Osteocyte (in vitro differentiated cells): ENCODE measurements at regions not wholly inside any gene's neighbourhood (a gene's known extent, or its start where the extent isn't known, plus 50 kb on each side); places are given as distances from the start of the nearest gene placed in this dataset.

Experiments used
- DNase-seq: peaks from one replicate; pipeline ENCODE4 v3.0.0; 2021; ENCODE audit warnings: mixed read lengths; ENCODE audit not compliant: unreplicated experiment; ENCODE audit errors: extremely low spot score
- H3K27ac Mint-ChIP-seq: one replicate; pipeline ENCODE4 v1.8.0; 2021; ENCODE audit warnings: mild to moderate bottlenecking, mixed read lengths; ENCODE audit not compliant: unreplicated experiment
- H3K27me3 Mint-ChIP-seq: one replicate; pipeline ENCODE4 v1.8.0; 2021; ENCODE audit warnings: mixed read lengths; ENCODE audit not compliant: unreplicated experiment
- H3K36me3 Mint-ChIP-seq: one replicate; pipeline ENCODE4 v1.8.0; 2021; ENCODE audit warnings: mixed read lengths; ENCODE audit not compliant: unreplicated experiment
- H3K4me1 Mint-ChIP-seq: one replicate; pipeline ENCODE4 v1.8.0; 2021; ENCODE audit warnings: mixed read lengths; ENCODE audit not compliant: unreplicated experiment
- H3K4me3 Mint-ChIP-seq: one replicate; pipeline ENCODE4 v1.8.0; 2021; ENCODE audit warnings: mild to moderate bottlenecking, moderate library complexity, mixed read lengths; ENCODE audit not compliant: unreplicated experiment
- H3K9me3 Mint-ChIP-seq: one replicate; pipeline ENCODE4 v1.8.0; 2021; ENCODE audit warnings: mixed read lengths; ENCODE audit not compliant: unreplicated experiment
- TF ChIP-seq, protein P1 (sequence below): fragments of 200-600 bp; sonication (generic); IDR thresholded peaks from 2 replicates; pipeline ENCODE4 v1.5.0; 2021; ENCODE audit warnings: antibody characterized with exemption, mild to moderate bottlenecking, moderate library complexity

DNA sequence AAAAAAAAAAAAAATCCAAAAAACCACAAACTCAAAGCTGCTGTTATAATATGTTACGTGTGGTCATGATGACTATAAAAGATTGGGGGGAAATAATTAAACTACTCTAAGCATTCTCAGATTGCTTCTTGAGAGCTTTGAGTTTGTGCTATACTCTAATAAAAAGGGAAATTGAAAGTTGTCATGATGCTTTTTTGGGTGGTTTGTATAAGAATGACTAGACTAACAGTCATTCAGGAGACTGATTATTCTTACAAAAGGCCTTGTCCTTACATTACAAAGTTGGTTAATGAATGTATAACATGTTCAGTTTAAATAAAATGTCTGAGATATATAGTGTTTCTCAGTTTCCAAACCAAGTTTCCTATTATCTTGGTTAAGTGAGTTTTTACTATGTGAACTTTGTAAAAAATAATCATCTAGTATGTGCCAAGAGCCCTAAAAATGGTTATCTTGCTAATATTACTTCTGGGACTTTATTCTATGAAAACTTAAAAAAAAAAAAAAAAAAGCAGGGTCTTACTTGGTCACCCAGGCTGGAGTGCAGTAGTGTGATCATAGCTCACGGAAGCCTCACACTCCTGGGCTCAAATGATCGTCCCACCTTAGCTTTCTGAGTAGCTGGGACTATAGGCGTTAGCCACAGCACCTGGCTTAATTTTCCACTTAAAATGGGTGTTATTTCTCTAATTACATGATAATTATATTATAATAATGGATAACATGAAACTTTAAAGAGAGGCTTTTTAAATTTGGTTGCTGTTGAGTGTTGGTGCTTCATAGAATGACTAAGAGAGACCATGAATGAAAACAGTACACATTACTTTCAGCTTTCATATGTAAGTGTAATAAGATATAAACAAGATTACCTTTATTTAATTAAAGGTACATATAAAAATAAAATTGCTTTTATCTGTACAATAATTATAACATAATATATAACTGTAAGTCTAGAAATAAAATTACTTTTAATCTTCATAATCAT lies 459.6 kb upstream of the RGS6 start:
- TF ChIP-seq, protein P1, sequence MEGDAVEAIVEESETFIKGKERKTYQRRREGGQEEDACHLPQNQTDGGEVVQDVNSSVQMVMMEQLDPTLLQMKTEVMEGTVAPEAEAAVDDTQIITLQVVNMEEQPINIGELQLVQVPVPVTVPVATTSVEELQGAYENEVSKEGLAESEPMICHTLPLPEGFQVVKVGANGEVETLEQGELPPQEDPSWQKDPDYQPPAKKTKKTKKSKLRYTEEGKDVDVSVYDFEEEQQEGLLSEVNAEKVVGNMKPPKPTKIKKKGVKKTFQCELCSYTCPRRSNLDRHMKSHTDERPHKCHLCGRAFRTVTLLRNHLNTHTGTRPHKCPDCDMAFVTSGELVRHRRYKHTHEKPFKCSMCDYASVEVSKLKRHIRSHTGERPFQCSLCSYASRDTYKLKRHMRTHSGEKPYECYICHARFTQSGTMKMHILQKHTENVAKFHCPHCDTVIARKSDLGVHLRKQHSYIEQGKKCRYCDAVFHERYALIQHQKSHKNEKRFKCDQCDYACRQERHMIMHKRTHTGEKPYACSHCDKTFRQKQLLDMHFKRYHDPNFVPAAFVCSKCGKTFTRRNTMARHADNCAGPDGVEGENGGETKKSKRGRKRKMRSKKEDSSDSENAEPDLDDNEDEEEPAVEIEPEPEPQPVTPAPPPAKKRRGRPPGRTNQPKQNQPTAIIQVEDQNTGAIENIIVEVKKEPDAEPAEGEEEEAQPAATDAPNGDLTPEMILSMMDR, result no peak
- H3K4me3 Mint-ChIP-seq, result no peak overlapping the region
- no peaks in the 10 kb centered on the region for H3K27me3 Mint-ChIP-seq
- peaks cover 22% of the 10 kb centered on the region for H3K4me1 Mint-ChIP-seq
- no peak for DNase-seq
- no peak overlapping the region for H3K27ac Mint-ChIP-seq
- H3K9me3 Mint-ChIP-seq, result peaks cover 4% of the 10 kb centered on the region
- H3K36me3 Mint-ChIP-seq, result no peaks in the 10 kb centered on the region

DNA sequence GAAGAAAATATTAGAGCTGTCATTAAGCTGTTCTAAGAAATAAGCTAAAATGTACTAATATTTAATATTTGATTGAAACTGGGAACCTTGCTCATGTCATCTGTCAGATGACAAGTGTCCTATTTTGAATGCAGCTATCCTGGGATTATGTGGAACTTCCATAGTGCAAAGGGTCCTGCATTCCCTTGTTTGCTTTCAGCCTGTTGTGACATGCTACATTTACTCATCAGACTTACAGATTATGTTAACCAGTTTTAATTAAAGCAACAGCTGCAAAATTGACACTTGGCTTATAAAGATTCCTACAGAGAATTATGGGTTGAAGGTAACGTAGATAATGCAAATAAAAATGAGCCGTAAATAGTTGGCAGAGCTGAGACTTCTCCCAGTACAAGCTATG lies 458.4 kb upstream of the RGS6 start:
- DNase-seq, result no peak
- no peak overlapping the region for H3K4me3 Mint-ChIP-seq
- no peaks in the 10 kb centered on the region for H3K9me3 Mint-ChIP-seq
- H3K27ac Mint-ChIP-seq, result no peak overlapping the region
- H3K36me3 Mint-ChIP-seq, result no peaks in the 10 kb centered on the region
- TF ChIP-seq, protein P1, result no peak
- H3K4me1 Mint-ChIP-seq, result peaks cover 24% of the 10 kb centered on the region
- no peaks in the 10 kb centered on the region for H3K27me3 Mint-ChIP-seq

DNA sequence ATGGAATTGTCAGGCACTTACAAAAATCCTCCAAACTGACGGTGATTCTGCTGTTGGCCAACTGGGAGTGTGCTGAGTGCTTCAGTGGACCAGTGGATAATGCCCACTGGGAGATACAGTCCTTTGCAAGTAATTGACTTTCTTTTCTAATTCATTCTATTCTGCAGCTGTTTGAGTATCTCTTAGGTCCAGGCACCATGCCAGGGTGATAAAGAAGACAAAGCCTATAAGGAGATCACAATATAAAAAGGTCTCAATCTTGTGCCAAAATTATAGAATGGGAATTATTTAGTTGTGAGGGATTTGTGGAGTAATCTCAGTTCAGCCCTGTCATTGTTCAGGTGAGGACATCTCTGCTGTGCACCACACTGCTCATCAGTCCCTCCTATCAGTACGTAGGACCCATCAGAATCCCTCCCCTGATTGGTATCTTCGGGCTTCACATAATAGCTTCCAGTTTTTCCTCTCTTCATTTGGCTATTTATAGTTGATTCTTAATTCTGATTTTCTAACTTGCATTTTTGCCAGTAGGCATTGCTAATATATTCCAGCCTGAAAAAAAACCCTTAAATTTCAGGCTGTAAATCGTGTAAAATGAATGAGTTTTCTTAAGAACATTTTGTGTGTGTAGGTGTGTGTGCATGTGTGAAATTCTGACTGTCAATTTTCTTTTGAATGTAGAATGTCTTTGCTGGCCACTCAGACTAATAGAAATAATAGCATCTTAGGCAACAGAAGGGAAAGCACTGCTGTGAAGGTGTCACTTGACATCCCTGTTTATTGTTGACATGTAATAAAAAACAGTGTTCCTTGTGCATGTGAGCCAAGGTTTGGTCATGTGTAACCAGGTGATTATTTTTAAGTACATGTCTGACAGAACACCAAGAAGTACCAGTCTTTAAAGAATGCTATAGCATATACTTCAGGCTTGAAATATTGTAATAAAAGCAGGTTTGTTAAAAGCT lies 457.6 kb upstream of the RGS6 start:
- DNase-seq, result no peak
- no peaks in the 10 kb centered on the region for H3K9me3 Mint-ChIP-seq
- H3K4me3 Mint-ChIP-seq, result no peak overlapping the region
- H3K27ac Mint-ChIP-seq, result no peak overlapping the region
- H3K4me1 Mint-ChIP-seq, result peaks cover 25% of the 10 kb centered on the region
- H3K27me3 Mint-ChIP-seq, result no peaks in the 10 kb centered on the region
- no peaks in the 10 kb centered on the region for H3K36me3 Mint-ChIP-seq
- TF ChIP-seq, protein P1, result no peak

DNA sequence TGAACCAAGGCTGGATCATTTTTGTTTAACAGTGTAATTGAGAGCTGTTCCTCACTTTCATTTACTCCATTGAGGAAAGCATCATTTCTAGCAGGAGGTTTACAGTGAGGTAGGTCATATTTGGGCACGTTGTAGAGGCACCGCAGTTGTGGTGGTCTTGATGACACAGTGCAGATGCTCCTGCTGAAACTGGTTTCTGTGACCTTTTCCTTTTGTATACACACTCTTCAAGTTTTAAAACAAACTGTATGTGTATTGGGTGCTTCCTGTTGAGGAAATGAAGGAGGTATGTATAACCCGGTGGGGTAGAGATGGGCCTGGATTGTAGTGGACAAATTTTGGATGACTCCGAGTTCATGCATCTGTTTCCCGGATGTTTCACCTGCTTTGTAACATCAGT lies 456.3 kb upstream of the RGS6 start:
- H3K9me3 Mint-ChIP-seq, result no peaks in the 10 kb centered on the region
- no peaks in the 10 kb centered on the region for H3K36me3 Mint-ChIP-seq
- no peak overlapping the region for H3K27ac Mint-ChIP-seq
- DNase-seq, result no peak
- TF ChIP-seq, protein P1, result no peak
- H3K4me1 Mint-ChIP-seq, result peaks cover 25% of the 10 kb centered on the region
- no peak overlapping the region for H3K4me3 Mint-ChIP-seq
- no peaks in the 10 kb centered on the region for H3K27me3 Mint-ChIP-seq

DNA sequence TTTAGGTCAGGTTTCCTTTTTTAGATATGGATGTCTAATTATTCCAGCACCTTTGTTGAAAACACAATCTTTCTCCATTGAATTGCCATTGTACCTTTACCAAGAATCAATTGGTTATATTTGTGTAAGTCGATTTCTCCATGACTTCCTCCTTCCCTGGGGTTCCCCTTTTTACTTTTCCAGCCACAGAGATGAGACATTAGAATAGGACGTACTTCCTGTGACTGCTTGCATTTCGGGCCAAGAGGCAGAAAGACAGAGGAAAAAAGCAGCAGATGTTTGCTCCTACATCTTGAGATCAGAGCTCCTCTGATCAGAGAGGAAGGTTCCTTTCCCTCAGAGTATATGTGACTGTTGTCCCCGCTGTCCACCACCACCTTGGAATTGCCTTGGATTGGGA lies 453.7 kb upstream of the RGS6 start:
- peak overlapping the region; percentile 31 for H3K27ac Mint-ChIP-seq
- peaks cover 30% of the 10 kb centered on the region for H3K4me1 Mint-ChIP-seq
- H3K36me3 Mint-ChIP-seq, result peaks cover 1% of the 10 kb centered on the region

More for the DNA sequence above, 453.7 kb upstream of the RGS6 start:
- Mint-ChIP-seq H3K4me3 (no peak overlapping the region), H3K9me3 (no peaks in the 10 kb centered on the region), H3K27me3 (no peaks in the 10 kb centered on the region)
- DNase-seq, result no peak
- TF ChIP-seq, protein P1, result no peak
